ENCODE measurements at regions not wholly inside any gene's neighbourhood (a gene's known extent, or its start where the extent isn't known, plus 50 kb on each side); places are given as distances from the start of the nearest gene placed in this dataset.

- TF ChIP-seq CTCF (conservative IDR thresholded peaks at IDR 0.05; ENCODE audit: low read length) = no peak
- TF ChIP-seq EZH2phosphoT487 (IDR thresholded peaks at IDR 0.05; ENCODE audit: borderline replicate concordance) = no peak
These were observed 263.5 kb upstream of the PODXL start for GRCh38 chr7:131819891-131820290.
